ENCODE measurements at regions not wholly inside any gene's neighbourhood (a gene's known extent, or its start where the extent isn't known, plus 50 kb on each side); places are given as distances from the start of the nearest gene placed in this dataset.

- DNase-seq = no peak
Observed at GRCh38 chr15:60095711-60096110, 91.6 kb downstream of the FOXB1 start.

GRCh38 chr15:60096157-60096556 is 92.0 kb downstream of the FOXB1 start:
- DNase-seq = no peak

- DNase-seq = no peak
Observed at GRCh38 chr15:60101416-60101815, 97.3 kb downstream of the FOXB1 start.

GRCh38 chr15:60102748-60103147 is 98.6 kb downstream of the FOXB1 start:
- DNase-seq = no peak

GRCh38 chr15:60110909-60111308 is 106.8 kb downstream of the FOXB1 start:
- DNase-seq = no peak

- DNase-seq = peak; percentile 51
Observed at GRCh38 chr15:60115579-60116380, 111.7 kb downstream of the FOXB1 start.

GRCh38 chr15:60116456-60117089 is 112.5 kb downstream of the FOXB1 start:
- DNase-seq = no peak

GRCh38 chr15:60118146-60118545 is 114.0 kb downstream of the FOXB1 start:
- DNase-seq = no peak

GRCh38 chr15:60118626-60119025 is 114.5 kb downstream of the FOXB1 start:
- no peak for DNase-seq

GRCh38 chr15:60119101-60119500 is 115.0 kb downstream of the FOXB1 start:
- no peak for DNase-seq

GRCh38 chr15:60120100-60120499 is 116.0 kb downstream of the FOXB1 start:
- peak; percentile 13 for DNase-seq

GRCh38 chr15:60121845-60122244 is 117.7 kb downstream of the FOXB1 start:
- DNase-seq = no peak

- DNase-seq = no peak
Observed at GRCh38 chr15:60122691-60123090, 118.6 kb downstream of the FOXB1 start.

GRCh38 chr15:60124460-60125070 is 120.5 kb downstream of the FOXB1 start:
- DNase-seq = no peak

- no peak for DNase-seq
Observed at GRCh38 chr15:60125334-60125733, 121.2 kb downstream of the FOXB1 start.

- no peak for DNase-seq
Observed at GRCh38 chr15:60126200-60126599, 122.1 kb downstream of the FOXB1 start.

GRCh38 chr15:60126661-60127060 is 122.5 kb downstream of the FOXB1 start:
- no peak for DNase-seq

GRCh38 chr15:60128000-60128376 is 123.9 kb downstream of the FOXB1 start:
- DNase-seq = no peak

- no peak for DNase-seq
Observed at GRCh38 chr15:60128710-60129109, 124.6 kb downstream of the FOXB1 start.

- no peak for DNase-seq
Observed at GRCh38 chr15:60130398-60130797, 126.3 kb downstream of the FOXB1 start.

- DNase-seq = no peak
Observed at GRCh38 chr15:60130821-60131220, 126.7 kb downstream of the FOXB1 start.

GRCh38 chr15:60134609-60135008 is 130.5 kb downstream of the FOXB1 start:
- DNase-seq = no peak

GRCh38 chr15:60135961-60136360 is 131.8 kb downstream of the FOXB1 start:
- DNase-seq = no peak

- no peak for DNase-seq
Observed at GRCh38 chr15:60137711-60138396, 133.7 kb downstream of the FOXB1 start.

Measured in DMS79 (cell line).